Astrocyte (in vitro differentiated cells and primary cell): ENCODE measurements at regions not wholly inside any gene's neighbourhood (a gene's known extent, or its start where the extent isn't known, plus 50 kb on each side); places are given as distances from the start of the nearest gene placed in this dataset.

Source experiments
- EZH2 ChIP-seq: IDR thresholded peaks from 2 replicates; pipeline ENCODE4 v1.6.1; 2012; ENCODE audit warnings: mild to moderate bottlenecking, low read length, inconsistent platforms; ENCODE audit not compliant: insufficient read depth
- TF ChIP-seq, protein P1 (sequence below): IDR thresholded peaks from 2 replicates; pipeline ENCODE4 v1.5.1; 2011; ENCODE audit warnings: low read depth, mild to moderate bottlenecking, inconsistent platforms, low read length, moderate library complexity; ENCODE audit not compliant: insufficient read depth

- TF ChIP-seq, protein P1, sequence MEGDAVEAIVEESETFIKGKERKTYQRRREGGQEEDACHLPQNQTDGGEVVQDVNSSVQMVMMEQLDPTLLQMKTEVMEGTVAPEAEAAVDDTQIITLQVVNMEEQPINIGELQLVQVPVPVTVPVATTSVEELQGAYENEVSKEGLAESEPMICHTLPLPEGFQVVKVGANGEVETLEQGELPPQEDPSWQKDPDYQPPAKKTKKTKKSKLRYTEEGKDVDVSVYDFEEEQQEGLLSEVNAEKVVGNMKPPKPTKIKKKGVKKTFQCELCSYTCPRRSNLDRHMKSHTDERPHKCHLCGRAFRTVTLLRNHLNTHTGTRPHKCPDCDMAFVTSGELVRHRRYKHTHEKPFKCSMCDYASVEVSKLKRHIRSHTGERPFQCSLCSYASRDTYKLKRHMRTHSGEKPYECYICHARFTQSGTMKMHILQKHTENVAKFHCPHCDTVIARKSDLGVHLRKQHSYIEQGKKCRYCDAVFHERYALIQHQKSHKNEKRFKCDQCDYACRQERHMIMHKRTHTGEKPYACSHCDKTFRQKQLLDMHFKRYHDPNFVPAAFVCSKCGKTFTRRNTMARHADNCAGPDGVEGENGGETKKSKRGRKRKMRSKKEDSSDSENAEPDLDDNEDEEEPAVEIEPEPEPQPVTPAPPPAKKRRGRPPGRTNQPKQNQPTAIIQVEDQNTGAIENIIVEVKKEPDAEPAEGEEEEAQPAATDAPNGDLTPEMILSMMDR: no peak
- TF ChIP-seq EZH2: no peak
Observed at GRCh38 chr2:128375454-128375853, 56.8 kb upstream of the HS6ST1 start.
